Upper lobe of left lung (tissue), 6 donors: ENCODE measurements at regions not wholly inside any gene's neighbourhood (a gene's known extent, or its start where the extent isn't known, plus 50 kb on each side); places are given as distances from the start of the nearest gene placed in this dataset.

ENCODE experiments used
- ATAC-seq, 2 donors: fragments of 200-7000 bp; cut with Tn5 transposase; one replicate each; pipeline ENCODE4 v1.9.1; 2022; ENCODE audit warnings: mild to moderate bottlenecking in 2 of 2, moderate library complexity in 2 of 2; ENCODE audit not compliant: low FRiP score in 2 of 2
- DNase-seq, 2 donors: peaks; one replicate each; pipeline ENCODE4 v3.0.0-alpha.2; 2019 to 2020
- H3K27ac ChIP-seq, 4 donors: fragments of 200-600 bp; sonication (generic); one replicate each; pipeline ENCODE4 v1.5.1; 2016 to 2019
- H3K27me3 ChIP-seq, 4 donors: fragments of 200-600 bp; sonication (generic); one replicate each; pipeline ENCODE4 v1.5.1; 2017 to 2019
- H3K36me3 ChIP-seq, 4 donors: fragments of 200-600 bp; sonication (generic); one replicate each; pipeline ENCODE4 v1.5.1; 2016 to 2019
- H3K4me1 ChIP-seq, 4 donors: fragments of 200-600 bp; sonication (generic); one replicate each; pipeline ENCODE4 v1.5.1; 2018 to 2019
- H3K4me3 ChIP-seq, 4 donors: fragments of 200-600 bp; sonication (generic); one replicate each; pipeline ENCODE4 v1.5.1; 2017 to 2019; ENCODE audit warnings: mild to moderate bottlenecking in 2 of 4, moderate library complexity in 1 of 4
- H3K9me3 ChIP-seq, 4 donors: fragments of 200-600 bp; sonication (generic); one replicate each; pipeline ENCODE4 v1.5.1; 2018 to 2019
- EP300 ChIP-seq, 4 donors: sonication (generic); formaldehyde crosslinking; IDR thresholded peaks; one replicate each; pipeline ENCODE4 v1.5.1; 2017; ENCODE audit warnings: antibody characterized with exemption in 4 of 4, control low read depth in 2 of 4
- POLR2A ChIP-seq, 4 donors: fragments of 450-650 bp; IDR thresholded peaks; one replicate each; pipeline ENCODE4 v1.5.1; 2016 to 2017; ENCODE audit warnings: antibody characterized with exemption in 4 of 4, mild to moderate bottlenecking in 2 of 4
- POLR2AphosphoS5 ChIP-seq, 2 donors: sonication (generic); formaldehyde crosslinking; IDR thresholded peaks; one replicate each; pipeline ENCODE4 v1.5.1; 2017; ENCODE audit warnings: antibody characterized with exemption in 2 of 2
- WGBS, 2 donors: methylation state at CpG; one replicate each; pipeline ENCODE4 v1.1.5; 2017 to 2018; 5-methylcytosine and 5-hydroxymethylcytosine counted together
- TF ChIP-seq, protein P1 (sequence below), 6 experiments: fragments of 450-650 bp in 4 of 6; fragments of 200-600 bp in 2 of 6; sonication (generic) in 2 of 6; IDR thresholded peaks; one replicate each; pipeline ENCODE4 v1.5.1; 2016 to 2019; ENCODE audit warnings: antibody characterized with exemption in 6 of 6
- donor health status: DM: no; HTN: no; CAD: no; lungs with moderate emphysema.
- donor health status: DM: no; HTN: yes; CAD: no; lungs with severe emphysema.

DNA sequence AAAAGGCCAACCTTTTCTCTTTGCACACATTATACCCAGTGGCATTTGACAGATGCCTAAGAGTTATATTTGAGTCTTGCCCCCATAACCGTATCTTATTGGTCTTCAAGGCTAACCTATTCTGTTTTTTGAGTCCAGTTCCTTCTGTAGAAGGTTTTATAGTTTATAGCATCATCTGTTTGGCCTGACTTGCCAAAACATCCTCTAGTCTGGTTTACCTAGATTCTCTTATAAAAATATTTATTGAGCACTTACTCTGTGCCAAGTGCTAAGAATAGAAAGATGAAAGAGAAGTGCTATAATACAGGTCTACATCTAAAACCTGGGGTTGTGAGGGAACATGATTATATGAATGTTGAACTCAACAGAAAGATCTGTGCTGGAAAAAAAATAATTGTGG is 55.9 kb upstream of the PIP4K2A start:
- 77 to 80% methylated on average over 1 of the region's 1 CpG for WGBS, 2 donors
- Histone ChIP-seq H3K27me3 (no peaks in the 10 kb centered on the region), H3K4me1 (peaks cover 0 to 5% (median 2%) of the 10 kb centered on the region in 4 donors), H3K27ac (no peak overlapping the region), H3K4me3 (no peak overlapping the region), H3K36me3 (no peaks in the 10 kb centered on the region), H3K9me3 (peaks cover 0 to 4% (median 0%) of the 10 kb centered on the region in 4 donors)
- DNase-seq (no peak), ATAC-seq (no peak)
- TF ChIP-seq POLR2A (IDR thresholded peaks at IDR 0.05): no peak
- TF ChIP-seq, protein P1, sequence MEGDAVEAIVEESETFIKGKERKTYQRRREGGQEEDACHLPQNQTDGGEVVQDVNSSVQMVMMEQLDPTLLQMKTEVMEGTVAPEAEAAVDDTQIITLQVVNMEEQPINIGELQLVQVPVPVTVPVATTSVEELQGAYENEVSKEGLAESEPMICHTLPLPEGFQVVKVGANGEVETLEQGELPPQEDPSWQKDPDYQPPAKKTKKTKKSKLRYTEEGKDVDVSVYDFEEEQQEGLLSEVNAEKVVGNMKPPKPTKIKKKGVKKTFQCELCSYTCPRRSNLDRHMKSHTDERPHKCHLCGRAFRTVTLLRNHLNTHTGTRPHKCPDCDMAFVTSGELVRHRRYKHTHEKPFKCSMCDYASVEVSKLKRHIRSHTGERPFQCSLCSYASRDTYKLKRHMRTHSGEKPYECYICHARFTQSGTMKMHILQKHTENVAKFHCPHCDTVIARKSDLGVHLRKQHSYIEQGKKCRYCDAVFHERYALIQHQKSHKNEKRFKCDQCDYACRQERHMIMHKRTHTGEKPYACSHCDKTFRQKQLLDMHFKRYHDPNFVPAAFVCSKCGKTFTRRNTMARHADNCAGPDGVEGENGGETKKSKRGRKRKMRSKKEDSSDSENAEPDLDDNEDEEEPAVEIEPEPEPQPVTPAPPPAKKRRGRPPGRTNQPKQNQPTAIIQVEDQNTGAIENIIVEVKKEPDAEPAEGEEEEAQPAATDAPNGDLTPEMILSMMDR (IDR thresholded peaks at IDR 0.05): no peak
- TF ChIP-seq POLR2AphosphoS5 (IDR thresholded peaks at IDR 0.05): no peak
- TF ChIP-seq EP300 (IDR thresholded peaks at IDR 0.05): no peak

DNA sequence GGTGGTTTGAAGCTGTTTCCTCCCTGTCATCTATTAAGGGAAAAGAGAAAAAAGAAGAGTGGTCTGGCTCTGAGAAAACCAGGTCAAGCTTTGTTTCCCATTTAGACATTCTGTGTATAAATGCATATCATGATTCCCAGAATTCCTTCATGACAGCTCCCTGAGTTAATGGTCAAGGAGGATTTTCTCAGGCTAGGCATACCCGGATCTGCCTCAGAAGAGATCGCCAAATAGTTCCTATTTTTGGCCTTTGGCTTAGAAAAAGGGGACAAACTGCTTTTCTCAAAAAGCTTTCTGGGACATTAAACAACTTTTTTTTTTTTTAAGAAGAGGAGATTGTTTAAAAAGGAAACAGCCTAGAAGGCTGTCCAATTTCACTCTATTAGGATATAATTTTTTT is 53.5 kb upstream of the PIP4K2A start:
- Histone ChIP-seq H3K9me3 (peaks cover 0 to 4% (median 0%) of the 10 kb centered on the region in 4 donors), H3K27me3 (no peaks in the 10 kb centered on the region), H3K4me3 (no peak overlapping the region), H3K4me1 (peaks cover 0 to 5% (median 2%) of the 10 kb centered on the region in 4 donors), H3K36me3 (no peaks in the 10 kb centered on the region), H3K27ac (no peak overlapping the region)
- 69 to 75% methylated on average over 2 of the region's 2 CpGs for WGBS, 2 donors
- DNase-seq (no peak), ATAC-seq (no peak)
- TF ChIP-seq, protein P1 (IDR thresholded peaks at IDR 0.05): no peak
- TF ChIP-seq POLR2A (IDR thresholded peaks at IDR 0.05) (no peak), POLR2AphosphoS5 (IDR thresholded peaks at IDR 0.05) (no peak), EP300 (IDR thresholded peaks at IDR 0.05) (no peak)

DNA sequence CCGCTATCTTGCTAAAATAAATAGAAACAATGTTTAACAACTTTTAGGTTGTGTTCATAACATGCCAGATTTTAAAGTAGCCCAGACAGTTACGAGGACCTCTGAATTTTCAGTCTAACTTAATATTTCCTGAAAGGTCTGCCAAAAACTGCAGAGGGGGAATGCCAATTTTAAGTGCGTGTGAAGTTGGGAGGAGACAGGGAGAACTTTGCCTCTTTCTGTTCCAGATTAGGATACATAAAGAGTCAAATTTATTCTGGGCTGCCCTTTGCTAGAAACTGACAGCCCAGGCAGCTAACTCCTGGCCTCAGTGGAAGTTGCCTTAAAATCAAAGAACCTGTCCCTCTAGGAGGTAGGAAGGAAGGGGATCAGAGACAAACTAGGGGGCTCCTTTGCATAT is 52.3 kb upstream of the PIP4K2A start:
- DNase-seq: no peak
- Histone ChIP-seq H3K4me1 (peaks cover 0 to 5% (median 2%) of the 10 kb centered on the region in 4 donors), H3K27me3 (no peaks in the 10 kb centered on the region), H3K27ac (no peak overlapping the region), H3K9me3 (peaks cover 0 to 2% (median 0%) of the 10 kb centered on the region in 4 donors), H3K4me3 (no peak overlapping the region), H3K36me3 (no peaks in the 10 kb centered on the region)
- TF ChIP-seq, protein P1 (IDR thresholded peaks at IDR 0.05): no peak
- TF ChIP-seq POLR2AphosphoS5 (IDR thresholded peaks at IDR 0.05) (no peak), EP300 (IDR thresholded peaks at IDR 0.05) (no peak), POLR2A (IDR thresholded peaks at IDR 0.05) (no peak)
- WGBS, 2 donors: 53 to 63% methylated on average over 3 of the region's 3 CpGs
- peak in 1 of 2 donors; percentile 40 for ATAC-seq

DNA sequence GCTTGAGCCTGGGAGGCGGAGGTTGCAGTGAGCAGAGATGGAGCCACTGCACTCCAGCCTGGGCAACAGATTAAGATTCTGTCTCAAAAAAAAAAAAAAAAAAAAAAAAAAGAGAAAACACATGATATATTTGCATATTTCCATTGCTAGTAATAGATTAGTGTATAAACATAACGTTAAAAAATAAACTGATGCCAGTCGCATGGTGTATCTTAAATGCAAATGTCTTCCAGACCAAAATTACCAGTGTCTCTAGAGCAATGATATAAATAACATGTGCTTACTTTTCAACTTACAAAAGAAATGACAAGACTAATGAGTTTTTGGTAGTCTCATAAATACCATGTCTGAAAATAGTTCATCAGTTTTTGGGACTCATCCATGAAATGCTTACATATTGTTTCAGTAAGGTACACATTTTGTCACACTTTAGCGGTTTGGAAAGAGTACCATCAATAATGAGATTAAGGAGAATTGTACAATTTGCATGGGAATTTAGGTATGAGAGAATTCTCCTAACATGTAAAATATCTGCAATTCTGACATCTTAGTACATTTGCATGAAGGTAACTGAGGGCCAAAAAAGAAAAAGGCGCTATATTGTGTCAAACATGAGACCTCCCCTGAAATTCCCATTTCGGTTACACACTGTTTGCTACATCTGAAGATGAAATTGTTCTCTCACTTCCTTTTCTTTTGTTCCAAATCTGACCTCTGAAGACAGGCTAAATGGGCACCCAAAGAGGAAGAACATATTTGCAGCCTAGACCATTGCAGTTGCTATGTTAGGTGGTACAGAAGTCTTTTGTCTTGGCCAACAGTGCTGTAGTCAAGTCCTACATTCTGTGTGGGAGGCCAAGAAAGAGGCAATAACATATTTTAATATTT is 51.5 kb upstream of the PIP4K2A start:
- ATAC-seq: peak; percentile 69 to 73
- H3K9me3 ChIP-seq: no peaks in the 10 kb centered on the region
- no peak overlapping the region for H3K27ac ChIP-seq
- H3K4me3 ChIP-seq: no peak overlapping the region
- DNase-seq: no peak
- no peaks in the 10 kb centered on the region for H3K36me3 ChIP-seq
- 82 to 86% methylated on average over 6 of the region's 6 CpGs for WGBS, 2 donors
- H3K4me1 ChIP-seq: peaks cover 0 to 5% (median 2%) of the 10 kb centered on the region in 4 donors
- TF ChIP-seq POLR2AphosphoS5 (IDR thresholded peaks at IDR 0.05): no peak
- TF ChIP-seq, protein P1 (IDR thresholded peaks at IDR 0.05): no peak
- no peak for TF ChIP-seq POLR2A (IDR thresholded peaks at IDR 0.05)
- TF ChIP-seq EP300 (IDR thresholded peaks at IDR 0.05): no peak
- no peaks in the 10 kb centered on the region for H3K27me3 ChIP-seq
